GM12873 (cell line): ENCODE measurements at regions not wholly inside any gene's neighbourhood (a gene's known extent, or its start where the extent isn't known, plus 50 kb on each side); places are given as distances from the start of the nearest gene placed in this dataset.

Source experiments
- CTCF ChIP-seq: IDR thresholded peaks from 2 replicates; pipeline ENCODE4 v1.5.1; 2012; ENCODE audit warnings: low read depth, mild to moderate bottlenecking, moderate library complexity, low read length, control low read depth; ENCODE audit not compliant: insufficient read depth; ENCODE audit errors: missing control alignments

- no peak for TF ChIP-seq CTCF
Measured at GRCh38 chr13:76732367-76732766, 153.8 kb downstream of the KCTD12 start.

DNA sequence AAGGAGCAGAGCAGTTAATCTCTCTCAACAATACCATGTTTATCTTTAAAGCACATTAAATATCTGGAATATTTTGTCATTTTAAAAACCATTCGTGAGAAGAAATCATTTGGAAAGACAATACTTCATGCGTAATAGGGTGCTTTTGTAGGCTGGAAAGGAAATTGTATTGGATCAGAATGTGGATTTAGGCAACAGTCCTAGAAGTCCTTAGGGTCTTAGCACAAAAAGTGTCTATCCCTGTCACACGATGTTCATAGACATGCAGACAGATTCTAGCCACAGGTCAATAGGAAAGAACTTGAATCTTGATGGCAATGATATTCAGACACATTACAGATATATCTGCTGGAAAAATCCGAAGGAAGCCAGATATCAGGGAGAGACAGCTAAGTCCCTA is 156.0 kb downstream of the KCTD12 start:
- TF ChIP-seq CTCF = no peak

GRCh38 chr13:76729691-76730090 is 156.5 kb downstream of the KCTD12 start:
- no peak for TF ChIP-seq CTCF

GRCh38 chr13:76725896-76726295 is 160.3 kb downstream of the KCTD12 start:
- TF ChIP-seq CTCF = no peak

DNA sequence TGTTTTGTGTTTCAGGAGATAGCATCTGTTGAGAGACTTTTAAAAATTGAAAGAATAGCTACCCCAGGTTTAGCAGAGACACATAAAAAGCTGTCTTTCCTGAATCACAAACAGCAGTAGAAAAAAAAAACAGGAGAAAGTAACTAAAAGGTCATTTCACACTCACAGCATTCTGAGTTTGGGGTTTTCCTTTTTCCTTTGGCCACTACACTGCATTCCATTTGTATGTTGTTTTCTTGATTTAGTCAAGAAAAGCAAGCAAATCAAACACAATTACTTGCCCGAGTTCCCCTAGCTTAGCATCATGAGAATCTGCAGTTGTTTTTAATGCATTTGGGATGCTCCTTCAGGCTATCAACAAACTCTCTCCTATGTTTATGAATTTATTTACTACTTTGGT is 161.0 kb downstream of the KCTD12 start:
- TF ChIP-seq CTCF = no peak

DNA sequence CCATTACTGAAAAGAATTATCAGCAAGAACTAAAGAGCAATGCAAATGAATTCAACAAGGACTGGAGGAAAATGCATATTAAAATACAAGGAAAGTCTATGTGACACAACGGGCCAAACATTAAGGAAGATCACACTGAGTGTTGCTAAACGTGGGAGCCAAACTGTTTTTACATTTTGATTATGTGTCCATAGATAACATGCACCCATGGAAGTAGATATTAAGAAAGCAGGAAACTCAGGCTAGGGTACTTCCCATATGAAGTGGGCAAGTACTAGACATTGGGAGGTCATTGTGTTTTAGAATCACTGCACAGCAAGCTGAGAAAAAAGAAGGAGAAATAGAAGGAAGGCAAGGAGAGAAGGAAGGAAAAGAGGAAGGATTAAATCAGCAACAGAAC is 161.8 kb downstream of the KCTD12 start:
- TF ChIP-seq CTCF = no peak

GRCh38 chr13:76723551-76724232 is 162.5 kb downstream of the KCTD12 start:
- no peak for TF ChIP-seq CTCF
